Pancreas (tissue), 10 donors: ENCODE measurements at regions not wholly inside any gene's neighbourhood (a gene's known extent, or its start where the extent isn't known, plus 50 kb on each side); places are given as distances from the start of the nearest gene placed in this dataset.

Experiments used
- ATAC-seq, 4 donors: fragments of 200-7000 bp; cut with Tn5 transposase; one replicate each; pipeline versions ENCODE4 v1.8.0 to v1.9.1; 2020; ENCODE audit warnings: mild to moderate bottlenecking in 4 of 4, moderate library complexity in 4 of 4
- DNase-seq, 6 donors: peaks; one replicate each; pipeline ENCODE4 v3.0.0-alpha.2; 2020
- FAIRE-seq: peaks from 2 replicates; lab custom pipeline; 2012; peaks lifted over from hg19 to GRCh38; lab: Jason Lieb, UNC
- H3K27ac ChIP-seq, 4 donors: fragments of 200-600 bp; sonication (generic); 1 replicate in 3 of 4; 2 replicates in 1 of 4; pipeline versions ENCODE4 v1.5.0 to v1.8.0; 2020
- H3K27me3 ChIP-seq, 4 donors: fragments of 200-600 bp; one replicate each; pipeline ENCODE4 v1.8.0; 2021
- H3K36me3 ChIP-seq, 3 donors: fragments of 200-600 bp; sonication (generic) in 1 of 3; one replicate each; pipeline versions ENCODE4 v1.5.0 to v1.8.0; 2020 to 2021
- H3K4me1 ChIP-seq, 3 donors: fragments of 200-600 bp; one replicate each; pipeline ENCODE4 v1.8.0; 2021
- H3K4me3 ChIP-seq, 4 donors: fragments of 200-600 bp; sonication (generic) in 2 of 4; one replicate each; pipeline versions ENCODE4 v1.5.0 to v1.8.0; 2020 to 2021
- H3K9me3 ChIP-seq, 4 donors: fragments of 200-600 bp; one replicate each; pipeline ENCODE4 v1.8.0; 2021
- WGBS, 2 donors: extraction: QIAGEN DNeasy Blood & Tissue Kit; methylation state at CpG; one replicate each; pipeline ENCODE4 v1.1.7; 2013; 5-methylcytosine and 5-hydroxymethylcytosine counted together
- intact Hi-C, 3 donors: fragments of 100-400 bp; cut with DNase I; formaldehyde crosslinking; loops; one replicate each; pipeline versions ENCODE4 v1.11.1 to v1.14.2; 2022
- TF ChIP-seq, protein P1 (sequence below), 4 donors: fragments of 200-600 bp; sonication (generic) in 3 of 4; IDR thresholded peaks; one replicate each; pipeline versions ENCODE4 v1.5.0 to v1.8.0; 2021; ENCODE audit warnings: antibody characterized with exemption in 4 of 4
- donor health status: healthy with polysubstance abuse.
- donor health status: DM: no; HTN: no; CAD: no; lungs with moderate emphysema.
- donor health status: DM: no; HTN: no; CAD: no.
- donor health status: control.
- donor health status: control.
- donor health status: Bipolar disorder and iron deficiency.
- donor health status: DM: yes; HTN: yes; CAD: no.
- donor health status: DM: no; HTN: no; CAD: no.
- donor health status: DM: no; HTN: no; CAD: no.
- donor health status: DM: yes; HTN: yes; CAD: no.

DNA sequence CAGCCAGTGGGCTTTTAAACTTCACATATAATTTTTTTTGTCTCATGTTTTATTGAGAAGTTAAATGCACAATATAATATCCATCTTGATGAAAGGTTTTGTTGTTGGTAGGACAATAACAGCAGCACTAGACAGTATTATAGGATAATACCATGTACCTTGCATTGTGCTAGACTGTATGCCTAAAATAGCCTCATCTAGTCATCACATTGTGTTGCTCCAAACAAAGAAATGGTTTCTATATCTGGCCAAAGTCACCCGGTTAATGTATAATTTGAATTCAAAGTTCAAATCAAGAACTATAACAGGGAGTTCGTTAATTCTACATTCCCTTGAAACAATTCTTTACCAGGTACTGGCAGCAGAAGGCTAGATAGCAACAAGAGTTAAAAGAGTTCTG, 104.9 kb downstream of the KCNJ2 start:
- intact Hi-C loops: no loop called here
- FAIRE-seq (no peak), DNase-seq (no peak), ATAC-seq (no peak)
- TF ChIP-seq, protein P1, sequence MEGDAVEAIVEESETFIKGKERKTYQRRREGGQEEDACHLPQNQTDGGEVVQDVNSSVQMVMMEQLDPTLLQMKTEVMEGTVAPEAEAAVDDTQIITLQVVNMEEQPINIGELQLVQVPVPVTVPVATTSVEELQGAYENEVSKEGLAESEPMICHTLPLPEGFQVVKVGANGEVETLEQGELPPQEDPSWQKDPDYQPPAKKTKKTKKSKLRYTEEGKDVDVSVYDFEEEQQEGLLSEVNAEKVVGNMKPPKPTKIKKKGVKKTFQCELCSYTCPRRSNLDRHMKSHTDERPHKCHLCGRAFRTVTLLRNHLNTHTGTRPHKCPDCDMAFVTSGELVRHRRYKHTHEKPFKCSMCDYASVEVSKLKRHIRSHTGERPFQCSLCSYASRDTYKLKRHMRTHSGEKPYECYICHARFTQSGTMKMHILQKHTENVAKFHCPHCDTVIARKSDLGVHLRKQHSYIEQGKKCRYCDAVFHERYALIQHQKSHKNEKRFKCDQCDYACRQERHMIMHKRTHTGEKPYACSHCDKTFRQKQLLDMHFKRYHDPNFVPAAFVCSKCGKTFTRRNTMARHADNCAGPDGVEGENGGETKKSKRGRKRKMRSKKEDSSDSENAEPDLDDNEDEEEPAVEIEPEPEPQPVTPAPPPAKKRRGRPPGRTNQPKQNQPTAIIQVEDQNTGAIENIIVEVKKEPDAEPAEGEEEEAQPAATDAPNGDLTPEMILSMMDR (IDR thresholded peaks at IDR 0.05): no peak
- no peaks in the 10 kb centered on the region for H3K36me3 ChIP-seq
- no peak overlapping the region for H3K27ac ChIP-seq
- H3K4me3 ChIP-seq: no peak overlapping the region
- no peaks in the 10 kb centered on the region for H3K9me3 ChIP-seq
- no peaks in the 10 kb centered on the region for H3K27me3 ChIP-seq
- WGBS, 2 donors: 32 to 33% methylated on average over 2 of the region's 2 CpGs
- no peaks in the 10 kb centered on the region for H3K4me1 ChIP-seq

DNA sequence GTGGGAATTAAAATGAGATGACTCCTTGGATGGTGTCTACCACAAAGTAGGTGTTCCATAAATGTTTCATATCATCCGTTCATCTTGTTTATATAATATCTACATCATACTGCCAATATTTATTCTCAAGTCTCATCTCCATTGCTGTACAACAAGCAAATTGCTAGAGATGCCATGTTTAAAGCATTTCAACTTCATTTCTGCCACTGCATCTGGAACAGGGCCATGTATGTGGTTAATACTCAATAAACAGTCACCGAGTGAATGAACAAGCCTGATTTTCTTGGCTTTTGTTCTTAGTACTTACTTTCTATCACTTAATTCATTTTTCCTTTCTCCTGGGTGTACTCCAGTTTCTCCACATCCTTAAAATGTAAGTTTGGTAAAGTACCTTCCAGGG, 107.6 kb downstream of the KCNJ2 start:
- TF ChIP-seq, protein P1 (IDR thresholded peaks at IDR 0.05): no peak
- intact Hi-C loops: no loop called here

DNA sequence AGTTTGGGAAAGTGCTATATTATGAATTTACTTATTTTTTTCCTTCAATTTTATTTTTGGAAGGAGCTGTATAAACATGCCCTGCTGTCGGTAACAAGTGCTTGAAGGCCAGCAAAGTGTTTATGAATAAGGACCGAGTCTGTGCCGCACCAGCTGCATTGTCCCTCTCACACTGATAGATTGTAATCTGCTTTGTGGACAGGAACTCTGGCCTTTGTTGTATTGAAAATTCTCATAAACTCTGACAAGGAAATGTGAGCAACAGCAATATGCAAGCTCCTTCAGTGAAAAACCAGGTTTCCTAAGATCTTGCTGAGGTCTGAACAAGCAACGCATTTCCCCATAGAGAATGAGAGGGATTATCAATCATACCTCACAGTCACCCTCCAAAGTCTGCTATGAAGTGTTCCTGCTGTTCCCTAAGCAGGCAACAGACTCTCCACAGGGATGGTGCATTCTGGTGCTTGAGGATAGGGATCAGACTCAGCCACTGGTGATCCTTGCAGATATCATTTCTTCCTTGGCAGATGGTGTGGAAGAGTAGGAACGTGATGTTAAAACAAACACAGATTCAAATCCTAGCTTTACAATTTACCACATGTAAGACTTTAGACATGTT, 109.6 kb downstream of the KCNJ2 start:
- intact Hi-C loops: no loop called here
- Histone ChIP-seq H3K9me3 (no peaks in the 10 kb centered on the region), H3K27ac (no peak overlapping the region), H3K4me1 (no peaks in the 10 kb centered on the region), H3K36me3 (no peaks in the 10 kb centered on the region), H3K27me3 (peaks cover 0 to 4% (median 0%) of the 10 kb centered on the region in 4 donors), H3K4me3 (no peak overlapping the region)
- no peak for FAIRE-seq
- TF ChIP-seq, protein P1 (IDR thresholded peaks at IDR 0.05): no peak
- no peak for DNase-seq
- WGBS, 2 donors: 52 to 53% methylated on average over 5 of the region's 5 CpGs
- ATAC-seq: no peak

More for the DNA sequence above, 107.6 kb downstream of the KCNJ2 start:
- Histone ChIP-seq H3K4me1 (no peaks in the 10 kb centered on the region), H3K27me3 (peaks cover 0 to 4% (median 0%) of the 10 kb centered on the region in 4 donors), H3K36me3 (no peaks in the 10 kb centered on the region), H3K27ac (no peak overlapping the region), H3K4me3 (no peak overlapping the region), H3K9me3 (no peaks in the 10 kb centered on the region)
- ATAC-seq (no peak), FAIRE-seq (no peak), DNase-seq (no peak)
- WGBS, 2 donors: 45 to 46% methylated on average over 2 of the region's 2 CpGs

DNA sequence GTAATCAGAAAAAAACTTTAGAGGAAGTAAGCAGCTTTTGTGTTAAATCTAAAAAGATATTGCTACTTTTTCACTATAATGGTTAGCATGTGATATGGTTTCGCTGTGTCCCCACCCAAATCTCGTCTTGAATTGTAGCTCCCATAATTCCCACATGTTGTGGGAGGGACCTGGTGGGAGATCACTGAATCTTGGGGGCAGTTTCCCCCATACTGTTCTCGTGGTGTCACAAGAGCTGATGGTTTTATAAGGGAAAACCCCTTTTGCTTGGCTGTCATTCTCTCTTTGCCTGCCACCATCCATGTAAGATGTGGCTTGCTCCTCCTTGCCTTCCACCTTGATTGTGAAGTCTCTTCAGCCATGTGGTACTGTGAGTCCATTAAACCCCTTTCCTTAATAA, 117.1 kb downstream of the KCNJ2 start:
- Histone ChIP-seq H3K4me3 (no peak overlapping the region), H3K9me3 (no peaks in the 10 kb centered on the region), H3K4me1 (no peaks in the 10 kb centered on the region), H3K27me3 (peaks cover 0 to 3% (median 0%) of the 10 kb centered on the region in 4 donors), H3K27ac (no peak overlapping the region), H3K36me3 (no peaks in the 10 kb centered on the region)
- intact Hi-C loops: no loop called here
- 62 to 69% methylated on average over 3 of the region's 3 CpGs for WGBS, 2 donors
- TF ChIP-seq, protein P1 (IDR thresholded peaks at IDR 0.05): no peak
- FAIRE-seq (no peak), ATAC-seq (no peak), DNase-seq (no peak)

DNA sequence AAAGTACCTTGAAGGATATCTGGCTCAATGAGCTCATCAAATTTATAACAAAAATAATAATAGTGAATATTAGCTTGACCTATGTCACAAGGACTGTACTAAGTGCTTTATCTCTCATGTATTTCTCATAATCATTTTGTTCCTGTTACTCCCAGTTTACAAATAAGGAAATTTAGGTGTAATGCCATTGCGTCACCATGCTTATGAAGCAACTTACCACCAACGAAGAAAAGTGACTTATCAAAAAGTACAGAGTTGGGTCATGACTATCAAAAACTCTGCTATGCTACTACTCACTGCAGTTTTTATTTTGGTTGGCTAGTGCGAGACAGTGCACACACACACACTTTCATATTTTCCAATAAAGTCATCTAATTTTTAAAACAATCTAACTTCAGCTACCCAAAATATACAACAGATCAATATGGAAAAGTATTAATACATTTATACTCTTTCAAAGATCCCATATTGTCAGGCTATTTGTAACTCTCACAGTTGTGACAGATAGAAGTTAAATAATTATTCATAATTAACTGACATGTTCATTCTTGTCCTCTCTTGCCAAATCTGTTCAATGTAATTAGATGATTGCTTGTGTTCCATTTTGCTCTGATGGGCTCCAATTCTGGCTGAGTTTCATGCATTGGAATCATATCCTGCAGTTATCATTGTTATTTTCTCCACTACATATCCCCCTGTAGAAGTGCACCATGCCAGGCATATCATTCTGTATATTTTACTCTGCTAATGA, 119.4 kb downstream of the KCNJ2 start:
- no peak for ATAC-seq
- no peaks in the 10 kb centered on the region for H3K36me3 ChIP-seq
- no peak overlapping the region for H3K27ac ChIP-seq
- H3K27me3 ChIP-seq: no peaks in the 10 kb centered on the region
- H3K9me3 ChIP-seq: no peaks in the 10 kb centered on the region
- no peaks in the 10 kb centered on the region for H3K4me1 ChIP-seq
- 70 to 75% methylated on average over 3 of the region's 3 CpGs for WGBS, 2 donors
- H3K4me3 ChIP-seq: no peak overlapping the region
- TF ChIP-seq, protein P1 (IDR thresholded peaks at IDR 0.05): no peak
- DNase-seq: no peak
- FAIRE-seq: no peak
- intact Hi-C loops: no loop called here
